ENCODE measurements at regions not wholly inside any gene's neighbourhood (a gene's known extent, or its start where the extent isn't known, plus 50 kb on each side); places are given as distances from the start of the nearest gene placed in this dataset.

DNA sequence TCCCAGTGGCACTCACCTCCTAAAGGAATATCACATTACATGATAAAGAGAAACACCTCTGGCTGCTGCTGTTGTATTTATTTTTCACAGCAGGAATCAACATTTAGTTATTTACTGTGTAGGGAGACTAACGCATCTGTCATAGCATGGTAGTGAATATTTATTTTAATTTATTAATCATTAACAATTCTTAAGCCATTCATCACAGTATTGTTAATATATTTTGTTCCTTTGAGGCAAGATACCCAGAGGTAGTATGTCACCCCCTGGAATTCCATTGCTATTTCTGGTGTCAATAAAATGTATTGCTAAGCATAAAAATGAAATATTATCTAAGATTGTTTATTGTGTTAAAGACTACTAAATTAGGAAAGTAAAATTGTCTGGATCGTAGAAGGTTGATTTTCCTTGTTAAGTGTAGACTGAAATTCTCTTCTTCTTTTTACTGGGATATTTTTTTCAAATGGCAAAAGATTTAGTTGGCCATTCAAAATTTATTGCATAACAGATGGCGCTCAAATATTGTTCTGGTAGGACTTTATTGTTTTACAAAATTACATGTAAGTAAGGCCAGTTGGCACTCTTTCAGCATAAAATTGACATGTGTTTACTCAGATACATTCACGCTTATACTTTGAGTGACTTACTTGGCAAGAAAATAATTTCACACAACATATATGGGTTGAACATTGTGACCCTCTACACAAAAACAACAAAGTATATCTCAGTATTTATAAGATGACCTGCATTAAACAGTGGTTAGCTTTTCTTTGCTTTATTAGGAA lies 1358.7 kb upstream of the SORCS1 start:
- WGBS, 2 donors, result 28 to 69% methylated on average over 4 of the region's 4 CpGs
- Histone ChIP-seq H3K9me3 (no peaks in the 10 kb centered on the region), H3K4me1 (peaks cover 0 to 7% (median 0%) of the 10 kb centered on the region in 4 donors), H3K27me3 (no peaks in the 10 kb centered on the region), H3K36me3 (no peaks in the 10 kb centered on the region), H3K4me3 (no peak overlapping the region), H3K27ac (no peak overlapping the region)
- intact Hi-C loops (cut with DNase I), result no loop called here
- no peak for DNase-seq
- no peak for TF ChIP-seq POLR2A (IDR thresholded peaks at IDR 0.05)
- no peak for TF ChIP-seq EP300 (IDR thresholded peaks at IDR 0.05)
- TF ChIP-seq, protein P1, sequence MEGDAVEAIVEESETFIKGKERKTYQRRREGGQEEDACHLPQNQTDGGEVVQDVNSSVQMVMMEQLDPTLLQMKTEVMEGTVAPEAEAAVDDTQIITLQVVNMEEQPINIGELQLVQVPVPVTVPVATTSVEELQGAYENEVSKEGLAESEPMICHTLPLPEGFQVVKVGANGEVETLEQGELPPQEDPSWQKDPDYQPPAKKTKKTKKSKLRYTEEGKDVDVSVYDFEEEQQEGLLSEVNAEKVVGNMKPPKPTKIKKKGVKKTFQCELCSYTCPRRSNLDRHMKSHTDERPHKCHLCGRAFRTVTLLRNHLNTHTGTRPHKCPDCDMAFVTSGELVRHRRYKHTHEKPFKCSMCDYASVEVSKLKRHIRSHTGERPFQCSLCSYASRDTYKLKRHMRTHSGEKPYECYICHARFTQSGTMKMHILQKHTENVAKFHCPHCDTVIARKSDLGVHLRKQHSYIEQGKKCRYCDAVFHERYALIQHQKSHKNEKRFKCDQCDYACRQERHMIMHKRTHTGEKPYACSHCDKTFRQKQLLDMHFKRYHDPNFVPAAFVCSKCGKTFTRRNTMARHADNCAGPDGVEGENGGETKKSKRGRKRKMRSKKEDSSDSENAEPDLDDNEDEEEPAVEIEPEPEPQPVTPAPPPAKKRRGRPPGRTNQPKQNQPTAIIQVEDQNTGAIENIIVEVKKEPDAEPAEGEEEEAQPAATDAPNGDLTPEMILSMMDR (IDR thresholded peaks at IDR 0.05), result no peak
- no peak for TF ChIP-seq POLR2AphosphoS5 (IDR thresholded peaks at IDR 0.05)

DNA sequence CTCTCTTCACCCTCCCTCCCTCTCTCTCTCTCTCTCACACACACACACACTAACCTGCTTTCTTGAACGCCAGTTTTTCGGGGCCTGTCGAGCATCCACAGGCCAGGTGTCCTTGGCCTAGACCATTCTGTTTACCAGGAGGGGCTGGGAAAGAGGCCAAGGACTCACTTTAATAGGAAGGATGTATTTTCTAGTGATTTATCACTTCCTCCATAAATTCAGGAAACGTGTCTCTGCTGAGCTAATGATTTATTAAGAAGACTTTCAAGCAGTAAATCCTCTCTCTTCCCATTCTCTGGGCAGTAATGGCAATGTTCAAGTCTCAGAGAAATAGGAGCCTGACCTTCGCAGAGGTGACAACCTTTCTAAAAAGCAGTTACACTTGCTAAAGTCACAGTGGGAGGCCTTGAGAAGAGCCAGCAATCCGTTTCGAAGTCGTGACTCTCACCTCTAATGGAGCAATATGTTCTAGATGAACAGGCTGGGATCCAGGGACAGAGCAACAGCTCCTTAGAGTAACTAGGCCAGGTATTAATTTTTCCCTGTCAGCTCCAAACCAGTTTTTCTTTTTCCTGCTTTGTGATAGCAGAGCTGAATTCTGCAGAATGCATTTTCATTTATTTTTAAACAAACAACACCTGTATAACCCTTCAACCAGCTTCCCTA lies 1357.5 kb upstream of the SORCS1 start:
- TF ChIP-seq POLR2AphosphoS5 (IDR thresholded peaks at IDR 0.05) (no peak), POLR2A (IDR thresholded peaks at IDR 0.05) (no peak), EP300 (IDR thresholded peaks at IDR 0.05) (no peak)
- TF ChIP-seq, protein P1 (IDR thresholded peaks at IDR 0.05), result no peak
- no peak for DNase-seq
- Histone ChIP-seq H3K36me3 (no peaks in the 10 kb centered on the region), H3K9me3 (no peaks in the 10 kb centered on the region), H3K4me1 (peaks cover 0 to 7% (median 0%) of the 10 kb centered on the region in 4 donors), H3K27me3 (no peaks in the 10 kb centered on the region), H3K4me3 (no peak overlapping the region), H3K27ac (no peak overlapping the region)
- WGBS, 2 donors, result 42 to 57% methylated on average over 8 of the region's 8 CpGs
- intact Hi-C loops (cut with DNase I), result no loop called here

DNA sequence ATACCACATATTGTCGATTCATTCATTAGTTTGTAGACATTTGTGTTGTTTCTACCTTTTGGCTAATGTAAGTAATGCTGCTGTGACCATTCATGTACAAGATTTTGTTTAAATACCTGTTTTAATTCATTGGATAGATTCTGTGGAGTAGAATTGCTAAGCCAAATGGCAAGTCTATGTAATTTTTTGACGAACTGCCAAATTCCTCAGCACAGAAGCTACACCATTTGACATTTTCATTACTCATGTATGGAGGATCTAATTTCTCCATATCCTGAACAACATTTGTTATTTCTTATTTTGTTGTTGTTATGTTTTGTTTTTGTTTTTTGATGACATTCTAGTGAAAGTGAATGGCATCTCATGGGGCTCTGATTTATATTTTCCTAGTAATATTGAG lies 1351.3 kb upstream of the SORCS1 start:
- Histone ChIP-seq H3K36me3 (no peaks in the 10 kb centered on the region), H3K4me1 (no peaks in the 10 kb centered on the region), H3K9me3 (no peaks in the 10 kb centered on the region), H3K4me3 (no peak overlapping the region), H3K27me3 (no peaks in the 10 kb centered on the region), H3K27ac (no peak overlapping the region)
- 87 to 90% methylated on average over 2 of the region's 2 CpGs for WGBS, 2 donors
- no peak for TF ChIP-seq POLR2A (IDR thresholded peaks at IDR 0.05)
- TF ChIP-seq, protein P1 (IDR thresholded peaks at IDR 0.05), result no peak
- no peak for TF ChIP-seq EP300 (IDR thresholded peaks at IDR 0.05)
- no peak for DNase-seq
- intact Hi-C loops (cut with DNase I), result no loop called here

DNA sequence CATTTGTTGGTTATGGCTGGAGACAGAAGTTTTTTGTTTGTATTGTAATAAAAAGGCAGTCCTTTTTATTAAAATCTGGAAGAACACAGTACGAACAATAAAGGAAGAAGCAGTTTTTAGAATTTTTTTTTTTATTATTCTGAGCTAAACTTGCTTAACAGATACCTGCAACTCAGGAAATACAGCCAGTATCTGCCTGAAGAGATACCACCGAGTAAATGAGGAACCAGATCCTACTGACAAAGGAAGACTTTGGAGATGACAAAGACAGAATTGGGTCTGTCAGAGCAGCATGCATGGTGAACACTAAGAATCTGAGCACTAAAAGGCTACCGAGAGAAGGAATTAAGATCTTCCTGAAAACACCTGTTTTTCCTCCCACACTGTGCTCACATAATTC lies 1335.9 kb upstream of the SORCS1 start:
- H3K27me3 ChIP-seq, result no peaks in the 10 kb centered on the region
- TF ChIP-seq POLR2A (IDR thresholded peaks at IDR 0.05) (no peak), EP300 (IDR thresholded peaks at IDR 0.05) (no peak), POLR2AphosphoS5 (IDR thresholded peaks at IDR 0.05) (no peak)
- TF ChIP-seq, protein P1 (IDR thresholded peaks at IDR 0.05), result no peak
- no peaks in the 10 kb centered on the region for H3K36me3 ChIP-seq
- DNase-seq, result no peak
- H3K4me1 ChIP-seq, result no peaks in the 10 kb centered on the region
- WGBS, 2 donors, result 33 to 58% methylated on average over 3 of the region's 3 CpGs
- intact Hi-C loops (cut with DNase I), result no loop called here
- H3K27ac ChIP-seq, result no peak overlapping the region
- H3K4me3 ChIP-seq, result no peak overlapping the region
- peaks cover 0 to 5% (median 0%) of the 10 kb centered on the region in 4 donors for H3K9me3 ChIP-seq
